DND-41 (cell line): ENCODE measurements at regions not wholly inside any gene's neighbourhood (a gene's known extent, or its start where the extent isn't known, plus 50 kb on each side); places are given as distances from the start of the nearest gene placed in this dataset.

Source experiments
- CTCF ChIP-seq: IDR thresholded peaks from 2 replicates; pipeline ENCODE4 v1.5.1; 2012; ENCODE audit warnings: borderline replicate concordance, low read length, moderate library complexity, mild to moderate bottlenecking; ENCODE audit not compliant: poor library complexity, severe bottlenecking; ENCODE audit errors: extremely low read depth
- EZH2 ChIP-seq: IDR thresholded peaks from 3 replicates; pipeline ENCODE4 v1.6.1; 2012; ENCODE audit warnings: borderline replicate concordance, low read depth, mild to moderate bottlenecking, moderate library complexity, low read length, inconsistent platforms; ENCODE audit not compliant: severe bottlenecking

DNA sequence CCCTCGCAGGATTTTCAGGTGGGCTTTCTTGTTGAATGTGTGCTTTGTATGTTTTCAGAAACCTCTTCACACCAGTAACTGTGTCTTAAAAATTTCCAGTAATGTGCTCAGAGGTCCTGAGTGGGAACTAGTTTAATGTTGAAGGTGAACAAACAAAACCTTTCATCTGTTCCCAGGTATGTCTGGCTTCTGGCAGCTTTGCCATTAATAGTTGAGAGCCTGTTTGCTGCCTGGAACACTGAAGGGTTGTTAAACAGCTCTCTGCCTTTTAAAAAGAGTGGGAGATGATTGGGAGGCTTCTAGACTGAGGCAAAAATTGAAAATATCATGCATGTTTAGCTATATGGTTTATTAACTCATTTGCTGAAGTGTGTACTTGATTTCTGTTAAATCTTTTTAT, 161.2 kb upstream of the AGTR2 start:
- TF ChIP-seq CTCF (no peak), EZH2 (no peak)
